ENCODE measurements at regions not wholly inside any gene's neighbourhood (a gene's known extent, or its start where the extent isn't known, plus 50 kb on each side); places are given as distances from the start of the nearest gene placed in this dataset.
A peak's percentile ranks its signal among the peaks of the same experiment; 100 is the strongest.

GRCh38 chr4:100962698-100963097, 384.6 kb downstream of the PPP3CA start:
- no peaks in the 10 kb centered on the region for H3K9me1 ChIP-seq (replicated peaks; ENCODE audit: control insufficient read depth, extremely low read depth, insufficient read depth, low read length)
- DNase-seq (ENCODE audit: low read depth, low spot score): no peak
- H3K9ac ChIP-seq (replicated peaks; ENCODE audit: extremely low read depth, insufficient read depth, low read length): no peak overlapping the region
- POLR2A ChIA-PET: no interaction called here
- no peaks in the 10 kb centered on the region for H3K9me3 ChIP-seq (replicated peaks; ENCODE audit: control insufficient read depth, insufficient read depth, low read length)
- no peaks in the 10 kb centered on the region for H3K36me3 ChIP-seq (ENCODE audit: control insufficient read depth in 2 of 2, extremely low read depth in 1 of 2, insufficient read depth in 2 of 2, low read length in 2 of 2)
- H3K4me1 ChIP-seq (ENCODE audit: control insufficient read depth, extremely low read depth, insufficient read depth, low read length): no peaks in the 10 kb centered on the region
- no peak for TF ChIP-seq POLR2A (IDR thresholded peaks at IDR 0.05; ENCODE audit: low read depth, low read length)
- no peaks in the 10 kb centered on the region for H3K27me3 ChIP-seq (ENCODE audit: control insufficient read depth in 2 of 2, insufficient read depth in 2 of 2, low read length in 2 of 2)
- dilution Hi-C loops (cut with MboI; ENCODE audit: extremely low pct_ligation_motif_present, low sequenced_read_pairs): no loop called here
- intact Hi-C loops (cut with micrococcal nuclease): no loop called here
- H3K4me3 ChIP-seq (replicated peaks in 1 of 3; ENCODE audit: insufficient read depth in 1 of 3, low read depth in 1 of 3, low read length in 3 of 3): no peak overlapping the region
- no peak overlapping the region for H3K4me2 ChIP-seq (ENCODE audit: insufficient read depth, low read length)
- H3K27ac ChIP-seq (ENCODE audit: insufficient read depth, low read depth, low read length): no peak overlapping the region
- H2AFZ ChIP-seq (ENCODE audit: low read depth, low read length): no peak overlapping the region
- BruUV-seq (replicated peaks): no TSS peak
- CTCF ChIA-PET: interaction anchor here (0.9 to 1.4 kb wide), 2 partner anchors 9 to 768 kb away, joined by 3 read pairs; no protein-coding TSS in a partner anchor
- H3K79me2 ChIP-seq (ENCODE audit: control insufficient read depth, insufficient read depth, low read length): no peaks in the 10 kb centered on the region
- FAIRE-seq: no peak
- H4K20me1 ChIP-seq (replicated peaks; ENCODE audit: control insufficient read depth, extremely low read depth, insufficient read depth, low read length): no peaks in the 10 kb centered on the region

DNA sequence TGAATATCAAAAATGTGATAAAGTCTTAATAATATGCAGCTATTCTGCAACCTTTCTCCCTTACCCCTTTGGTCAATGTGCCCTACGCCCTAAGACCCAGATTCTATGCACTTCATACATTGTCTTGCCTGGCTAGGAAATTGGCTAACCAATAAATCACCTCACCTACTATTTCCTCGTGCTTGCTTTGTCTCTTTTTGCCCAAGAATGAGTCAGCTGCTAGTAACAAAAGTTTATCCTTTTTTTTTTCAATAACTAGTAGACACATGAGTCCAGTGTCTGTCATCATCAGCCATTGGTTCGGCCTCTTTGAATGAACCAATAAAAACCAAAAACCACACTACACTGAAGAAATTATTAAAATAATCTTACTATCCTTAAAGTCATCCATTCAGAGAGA, 387.1 kb downstream of the PPP3CA start:
- DNase-seq (ENCODE audit: low read depth, low spot score) (no peak), FAIRE-seq (no peak)
- POLR2A ChIA-PET: no interaction called here
- no peaks in the 10 kb centered on the region for H3K9me3 ChIP-seq (replicated peaks; ENCODE audit: control insufficient read depth, insufficient read depth, low read length)
- CTCF ChIA-PET: no interaction called here
- dilution Hi-C loops (cut with MboI; ENCODE audit: extremely low pct_ligation_motif_present, low sequenced_read_pairs): no loop called here
- no peak overlapping the region for H2AFZ ChIP-seq (ENCODE audit: low read depth, low read length)
- H3K4me1 ChIP-seq (ENCODE audit: control insufficient read depth, extremely low read depth, insufficient read depth, low read length): no peaks in the 10 kb centered on the region
- H3K9me1 ChIP-seq (replicated peaks; ENCODE audit: control insufficient read depth, extremely low read depth, insufficient read depth, low read length): no peaks in the 10 kb centered on the region
- no TSS peak for BruUV-seq (replicated peaks)
- no peaks in the 10 kb centered on the region for H3K79me2 ChIP-seq (ENCODE audit: control insufficient read depth, insufficient read depth, low read length)
- peaks cover 0 to 2% of the 10 kb centered on the region in 2 experiments for H3K27me3 ChIP-seq (ENCODE audit: control insufficient read depth in 2 of 2, insufficient read depth in 2 of 2, low read length in 2 of 2)
- no peak overlapping the region for H3K9ac ChIP-seq (replicated peaks; ENCODE audit: extremely low read depth, insufficient read depth, low read length)
- H3K4me2 ChIP-seq (ENCODE audit: insufficient read depth, low read length): no peak overlapping the region
- H3K27ac ChIP-seq (ENCODE audit: insufficient read depth, low read depth, low read length): no peak overlapping the region
- H4K20me1 ChIP-seq (replicated peaks; ENCODE audit: control insufficient read depth, extremely low read depth, insufficient read depth, low read length): no peaks in the 10 kb centered on the region
- no peaks in the 10 kb centered on the region for H3K36me3 ChIP-seq (ENCODE audit: control insufficient read depth in 2 of 2, extremely low read depth in 1 of 2, insufficient read depth in 2 of 2, low read length in 2 of 2)
- intact Hi-C loops (cut with micrococcal nuclease): no loop called here
- no peak overlapping the region for H3K4me3 ChIP-seq (replicated peaks in 1 of 3; ENCODE audit: insufficient read depth in 1 of 3, low read depth in 1 of 3, low read length in 3 of 3)
- no peak for TF ChIP-seq JUN (IDR thresholded peaks at IDR 0.05; ENCODE audit: borderline replicate concordance, insufficient read depth, insufficient read length, low read depth)
- TF ChIP-seq FOS (IDR thresholded peaks at IDR 0.05; ENCODE audit: borderline replicate concordance, insufficient read depth, low read length): peak; percentile 10
- no peak for TF ChIP-seq GATA2 (IDR thresholded peaks at IDR 0.05; ENCODE audit: insufficient read depth, insufficient read length, low read depth, low read length)
- no peak for TF ChIP-seq POLR2AphosphoS5 (IDR thresholded peaks at IDR 0.05; ENCODE audit: insufficient read depth, low read depth, low read length)

Data from endothelial cell of umbilical vein (primary cell).